ENCODE measurements at regions not wholly inside any gene's neighbourhood (a gene's known extent, or its start where the extent isn't known, plus 50 kb on each side); places are given as distances from the start of the nearest gene placed in this dataset.

GRCh38 chr13:66128692-66129269 lies 1101.4 kb downstream of the PCDH9 start:
- no peak for DNase-seq (ENCODE audit: extremely low spot score, unreplicated experiment)
- H3K4me1 Mint-ChIP-seq (ENCODE audit: unreplicated experiment): no peaks in the 10 kb centered on the region

GRCh38 chr13:66128201-66128600 lies 1101.9 kb downstream of the PCDH9 start:
- Mint-ChIP-seq H3K36me3 (ENCODE audit: unreplicated experiment) (no peaks in the 10 kb centered on the region), H3K4me3 (ENCODE audit: unreplicated experiment) (no peak overlapping the region), H3K9me3 (ENCODE audit: unreplicated experiment) (no peaks in the 10 kb centered on the region), H3K4me1 (ENCODE audit: unreplicated experiment) (no peaks in the 10 kb centered on the region), H3K27me3 (ENCODE audit: unreplicated experiment) (no peaks in the 10 kb centered on the region), H3K27ac (ENCODE audit: unreplicated experiment) (no peak overlapping the region)
- no peak for TF ChIP-seq CTCF (IDR thresholded peaks at IDR 0.05)
- no peak for DNase-seq (ENCODE audit: extremely low spot score, unreplicated experiment)

More at GRCh38 chr13:66128692-66129269, 1101.4 kb downstream of the PCDH9 start:
- Mint-ChIP-seq H3K36me3 (ENCODE audit: unreplicated experiment) (no peaks in the 10 kb centered on the region), H3K9me3 (ENCODE audit: unreplicated experiment) (no peaks in the 10 kb centered on the region), H3K4me3 (ENCODE audit: unreplicated experiment) (no peak overlapping the region), H3K27ac (ENCODE audit: unreplicated experiment) (no peak overlapping the region), H3K27me3 (ENCODE audit: unreplicated experiment) (no peaks in the 10 kb centered on the region)
- TF ChIP-seq CTCF (IDR thresholded peaks at IDR 0.05): no peak

GRCh38 chr13:66117563-66117962 lies 1112.6 kb downstream of the PCDH9 start:
- no peak for TF ChIP-seq CTCF (IDR thresholded peaks at IDR 0.05)
- H3K4me3 Mint-ChIP-seq (ENCODE audit: unreplicated experiment): no peak overlapping the region

GRCh38 chr13:66113882-66114526 lies 1116.1 kb downstream of the PCDH9 start:
- H3K4me1 Mint-ChIP-seq (ENCODE audit: unreplicated experiment): no peaks in the 10 kb centered on the region
- no peak overlapping the region for H3K27ac Mint-ChIP-seq (ENCODE audit: unreplicated experiment)
- no peaks in the 10 kb centered on the region for H3K9me3 Mint-ChIP-seq (ENCODE audit: unreplicated experiment)
- no peak for DNase-seq (ENCODE audit: extremely low spot score, unreplicated experiment)
- TF ChIP-seq CTCF (IDR thresholded peaks at IDR 0.05): no peak
- no peaks in the 10 kb centered on the region for H3K27me3 Mint-ChIP-seq (ENCODE audit: unreplicated experiment)
- no peaks in the 10 kb centered on the region for H3K36me3 Mint-ChIP-seq (ENCODE audit: unreplicated experiment)
- H3K4me3 Mint-ChIP-seq (ENCODE audit: unreplicated experiment): no peak overlapping the region

More at GRCh38 chr13:66117563-66117962, 1112.6 kb downstream of the PCDH9 start:
- Mint-ChIP-seq H3K36me3 (ENCODE audit: unreplicated experiment) (no peaks in the 10 kb centered on the region), H3K9me3 (ENCODE audit: unreplicated experiment) (no peaks in the 10 kb centered on the region), H3K27me3 (ENCODE audit: unreplicated experiment) (no peaks in the 10 kb centered on the region), H3K27ac (ENCODE audit: unreplicated experiment) (no peak overlapping the region), H3K4me1 (ENCODE audit: unreplicated experiment) (no peaks in the 10 kb centered on the region)
- no peak for DNase-seq (ENCODE audit: extremely low spot score, unreplicated experiment)

- no peaks in the 10 kb centered on the region for H3K9me3 Mint-ChIP-seq (ENCODE audit: unreplicated experiment)
- no peaks in the 10 kb centered on the region for H3K27me3 Mint-ChIP-seq (ENCODE audit: unreplicated experiment)
- no peak for TF ChIP-seq CTCF (IDR thresholded peaks at IDR 0.05)
- H3K27ac Mint-ChIP-seq (ENCODE audit: unreplicated experiment): no peak overlapping the region
- no peak overlapping the region for H3K4me3 Mint-ChIP-seq (ENCODE audit: unreplicated experiment)
- DNase-seq (ENCODE audit: extremely low spot score, unreplicated experiment): no peak
- no peaks in the 10 kb centered on the region for H3K4me1 Mint-ChIP-seq (ENCODE audit: unreplicated experiment)
- H3K36me3 Mint-ChIP-seq (ENCODE audit: unreplicated experiment): no peaks in the 10 kb centered on the region
Observed at GRCh38 chr13:66111628-66112027, 1118.5 kb downstream of the PCDH9 start.
